Stimulated activated naive CD8-positive, alpha-beta T cell treated with anti-CD3 and anti-CD28 coated beads, Interleukin-15, Interleukin-2, amounts not matched to agents 100 ng/mL and 50 ng/mL, for 24 hours (primary cell): ENCODE measurements at regions not wholly inside any gene's neighbourhood (a gene's known extent, or its start where the extent isn't known, plus 50 kb on each side); places are given as distances from the start of the nearest gene placed in this dataset.
"Not testable (repeated sequence)": the region's sequence is repeated elsewhere in the genome, so short reads cannot be mapped to it uniquely, and the experiment has no call there.

ENCODE experiments used
- H3K27ac Mint-ChIP-seq: one replicate; pipeline ENCODE4 v1.8.0; 2021; ENCODE audit warnings: mild to moderate bottlenecking, mixed read lengths
- H3K27me3 Mint-ChIP-seq: one replicate; pipeline ENCODE4 v1.8.0; 2021; ENCODE audit warnings: mixed read lengths
- H3K36me3 Mint-ChIP-seq: one replicate; pipeline ENCODE4 v1.8.0; 2021; ENCODE audit warnings: low read depth, mixed read lengths
- H3K4me1 Mint-ChIP-seq: one replicate; pipeline ENCODE4 v1.8.0; 2021; ENCODE audit warnings: low read depth, mixed read lengths
- H3K4me3 Mint-ChIP-seq: one replicate; pipeline ENCODE4 v1.8.0; 2021; ENCODE audit warnings: mild to moderate bottlenecking, mixed read lengths
- H3K9me3 Mint-ChIP-seq: one replicate; pipeline ENCODE4 v1.8.0; 2021; ENCODE audit warnings: mixed read lengths

GRCh38 chr3:153405320-153405719, 243.3 kb downstream of the RAP2B start:
- not testable (repeated sequence) for H3K36me3 Mint-ChIP-seq, H3K9me3 Mint-ChIP-seq, H3K27me3 Mint-ChIP-seq, H3K4me3 Mint-ChIP-seq, H3K27ac Mint-ChIP-seq, H3K4me1 Mint-ChIP-seq

DNA sequence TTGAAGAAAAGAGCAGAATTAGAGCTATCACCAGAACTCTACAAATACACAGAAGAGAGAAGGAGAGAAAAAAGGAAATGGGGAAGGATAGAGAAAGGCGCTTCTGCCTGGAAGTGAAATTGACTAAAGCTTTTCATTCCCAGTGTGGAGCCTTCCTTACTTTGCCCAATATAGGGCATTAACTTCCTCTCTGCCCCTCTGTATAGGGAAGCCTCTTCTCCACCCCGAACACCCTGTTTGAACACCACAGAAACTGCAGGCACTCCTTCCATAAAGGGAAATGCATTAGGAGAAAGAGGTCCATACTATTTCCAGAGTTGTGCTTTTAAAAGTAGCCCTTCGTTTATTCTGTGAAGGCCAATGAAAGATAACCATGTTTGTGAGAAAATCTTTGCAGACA, 248.5 kb downstream of the RAP2B start:
- Mint-ChIP-seq H3K4me3 (no peak overlapping the region), H3K9me3 (no peaks in the 10 kb centered on the region), H3K4me1 (no peaks in the 10 kb centered on the region), H3K27ac (no peak overlapping the region), H3K27me3 (no peaks in the 10 kb centered on the region), H3K36me3 (no peaks in the 10 kb centered on the region)

DNA sequence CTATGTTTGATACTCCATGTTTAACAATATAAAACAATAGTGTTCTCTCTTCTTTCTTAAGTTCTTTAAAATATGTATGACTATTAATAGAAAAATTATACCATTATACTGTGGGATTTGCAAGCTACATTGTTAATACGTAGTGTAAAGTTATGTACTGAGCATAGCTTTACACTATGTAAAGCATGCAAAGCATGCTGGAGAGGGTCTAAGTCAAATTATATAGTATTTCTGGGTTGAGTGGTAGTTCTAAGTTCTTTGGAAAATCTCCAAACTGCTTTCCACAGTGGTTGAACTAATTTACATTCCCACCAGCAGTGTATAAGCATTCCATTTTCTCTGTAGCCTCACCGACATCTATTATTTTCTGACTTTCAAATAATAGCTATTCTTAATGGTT, 253.0 kb downstream of the RAP2B start:
- Mint-ChIP-seq H3K4me1 (no peaks in the 10 kb centered on the region), H3K36me3 (no peaks in the 10 kb centered on the region), H3K9me3 (peaks cover 11% of the 10 kb centered on the region), H3K27me3 (no peaks in the 10 kb centered on the region), H3K4me3 (no peak overlapping the region), H3K27ac (no peak overlapping the region)

DNA sequence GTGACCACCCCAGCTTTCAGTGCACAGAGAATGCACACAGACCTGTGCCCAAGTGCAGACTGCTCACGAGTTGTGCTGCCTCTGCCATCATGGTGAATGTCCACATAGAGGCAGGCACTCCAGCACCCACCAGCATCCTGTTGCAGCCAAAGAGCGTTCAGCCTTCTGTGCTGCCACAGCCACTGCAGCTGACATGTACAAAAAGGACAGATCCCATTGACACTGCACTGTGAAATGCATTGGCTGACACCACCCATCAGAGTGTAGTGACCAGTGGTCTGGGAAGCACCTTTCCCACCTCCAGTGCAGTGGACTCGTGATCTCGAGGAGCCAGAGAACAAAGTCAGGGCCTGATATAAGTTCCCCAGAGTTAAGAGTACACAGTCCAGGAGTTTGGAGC, 260.3 kb downstream of the RAP2B start:
- Mint-ChIP-seq H3K4me3 (no peak overlapping the region), H3K36me3 (peaks cover 5% of the 10 kb centered on the region), H3K4me1 (no peaks in the 10 kb centered on the region), H3K27ac (no peak overlapping the region), H3K9me3 (peaks cover 40% of the 10 kb centered on the region), H3K27me3 (peaks cover 3% of the 10 kb centered on the region)

- H3K36me3 Mint-ChIP-seq, H3K27ac Mint-ChIP-seq, H3K4me1 Mint-ChIP-seq, H3K27me3 Mint-ChIP-seq, H3K4me3 Mint-ChIP-seq: not testable (repeated sequence)
- H3K9me3 Mint-ChIP-seq: peaks cover 34% of the 10 kb centered on the region
Observed at GRCh38 chr3:153423820-153424219, 261.8 kb downstream of the RAP2B start.

DNA sequence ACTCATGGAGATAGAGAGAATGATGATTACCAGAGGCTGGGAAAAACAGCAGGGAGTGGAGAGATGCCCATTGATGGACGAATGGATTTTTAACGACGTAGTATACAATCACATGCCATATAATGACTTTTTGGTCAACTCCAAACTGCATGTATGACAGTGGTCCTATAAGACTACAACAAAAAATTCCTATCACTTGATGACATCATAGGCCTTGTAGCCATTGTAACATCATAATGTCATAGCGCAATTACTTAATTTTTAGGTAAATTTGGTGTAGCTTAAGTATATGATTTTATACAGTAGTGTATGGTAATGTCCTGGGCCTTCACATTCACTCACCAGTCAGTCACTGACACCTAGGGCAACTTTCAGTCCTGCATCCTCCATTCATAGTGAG, 264.3 kb downstream of the RAP2B start:
- Mint-ChIP-seq H3K4me3 (no peak overlapping the region), H3K4me1 (no peaks in the 10 kb centered on the region), H3K9me3 (peaks cover 24% of the 10 kb centered on the region), H3K36me3 (peaks cover 5% of the 10 kb centered on the region), H3K27me3 (peaks cover 3% of the 10 kb centered on the region), H3K27ac (no peak overlapping the region)

DNA sequence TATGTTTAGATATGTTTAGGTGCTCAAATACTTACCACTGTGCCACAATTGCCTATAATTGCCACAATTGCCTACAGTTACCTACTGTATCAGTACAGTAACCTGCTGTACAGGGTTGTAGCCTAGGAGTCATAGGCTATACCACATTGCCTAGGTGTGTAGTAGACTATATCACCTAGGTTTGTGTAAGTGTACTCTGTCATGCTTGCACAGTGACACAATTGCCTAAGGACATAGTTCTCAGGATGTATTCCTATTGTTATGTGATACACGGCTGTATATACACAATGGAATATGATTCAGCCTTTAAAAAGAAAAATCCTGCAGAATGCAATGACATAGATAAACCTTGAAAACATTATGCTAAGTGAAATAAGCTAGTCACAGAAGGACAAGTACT, 264.8 kb downstream of the RAP2B start:
- peaks cover 24% of the 10 kb centered on the region for H3K9me3 Mint-ChIP-seq

DNA sequence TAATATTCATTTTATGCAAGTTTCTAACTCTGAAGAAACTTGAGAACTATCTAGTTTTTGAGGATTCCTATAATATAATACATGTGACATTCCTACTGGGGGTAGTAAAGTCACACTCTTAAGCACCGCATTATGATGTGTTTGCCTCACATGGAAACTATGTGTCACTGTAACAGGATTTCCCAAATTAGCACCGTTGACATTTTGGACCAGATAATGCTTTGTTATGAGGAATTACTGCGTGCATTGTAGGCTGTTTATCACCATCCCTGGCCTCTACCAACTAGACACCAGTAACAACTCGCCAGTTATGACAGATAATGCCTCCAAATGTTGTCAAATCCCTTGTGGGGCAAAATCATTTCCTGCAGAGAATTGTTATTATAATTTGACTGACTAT, 267.8 kb downstream of the RAP2B start:
- Mint-ChIP-seq H3K9me3 (peaks cover 2% of the 10 kb centered on the region), H3K4me1 (no peaks in the 10 kb centered on the region), H3K4me3 (no peak overlapping the region), H3K27ac (no peak overlapping the region), H3K36me3 (no peaks in the 10 kb centered on the region), H3K27me3 (no peaks in the 10 kb centered on the region)

More for the DNA sequence above, 264.8 kb downstream of the RAP2B start:
- Mint-ChIP-seq H3K27ac (no peak overlapping the region), H3K4me1 (no peaks in the 10 kb centered on the region), H3K36me3 (peaks cover 5% of the 10 kb centered on the region), H3K27me3 (peaks cover 3% of the 10 kb centered on the region), H3K4me3 (no peak overlapping the region)

- Mint-ChIP-seq H3K9me3 (no peaks in the 10 kb centered on the region), H3K27me3 (no peaks in the 10 kb centered on the region), H3K4me1 (no peaks in the 10 kb centered on the region), H3K27ac (no peak overlapping the region), H3K4me3 (no peak overlapping the region), H3K36me3 (no peaks in the 10 kb centered on the region)
Observed at GRCh38 chr3:153431076-153431475, 269.1 kb downstream of the RAP2B start.

DNA sequence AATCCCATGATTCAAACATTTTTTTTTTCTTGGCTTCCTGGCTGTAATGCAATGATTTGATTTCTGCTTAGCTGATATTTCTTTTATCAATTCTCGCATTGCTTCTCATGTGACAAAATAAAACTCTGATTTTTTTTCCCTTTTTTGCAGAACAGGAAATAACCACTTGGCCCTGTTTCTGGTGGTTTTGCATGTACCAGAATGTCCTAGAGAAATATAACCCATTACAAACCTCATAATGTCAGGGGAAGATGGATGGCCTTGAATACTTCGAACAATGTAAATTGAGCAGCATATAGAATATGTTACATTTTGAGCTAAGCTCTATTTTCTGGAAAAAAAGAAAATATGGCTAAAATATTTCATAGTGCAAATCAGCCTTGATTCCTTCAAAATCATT, 275.6 kb downstream of the RAP2B start:
- Mint-ChIP-seq H3K4me1 (peaks cover 15% of the 10 kb centered on the region), H3K9me3 (no peaks in the 10 kb centered on the region), H3K27me3 (no peaks in the 10 kb centered on the region), H3K36me3 (no peaks in the 10 kb centered on the region), H3K4me3 (no peak overlapping the region), H3K27ac (no peak overlapping the region)

- Mint-ChIP-seq H3K9me3 (no peaks in the 10 kb centered on the region), H3K27me3 (no peaks in the 10 kb centered on the region), H3K27ac (no peak overlapping the region), H3K4me3 (no peak overlapping the region), H3K36me3 (no peaks in the 10 kb centered on the region), H3K4me1 (peaks cover 21% of the 10 kb centered on the region)
Observed at GRCh38 chr3:153438271-153438670, 276.2 kb downstream of the RAP2B start.

- no peak overlapping the region for H3K4me3 Mint-ChIP-seq
Observed at GRCh38 chr3:153439780-153440179, 277.8 kb downstream of the RAP2B start.

DNA sequence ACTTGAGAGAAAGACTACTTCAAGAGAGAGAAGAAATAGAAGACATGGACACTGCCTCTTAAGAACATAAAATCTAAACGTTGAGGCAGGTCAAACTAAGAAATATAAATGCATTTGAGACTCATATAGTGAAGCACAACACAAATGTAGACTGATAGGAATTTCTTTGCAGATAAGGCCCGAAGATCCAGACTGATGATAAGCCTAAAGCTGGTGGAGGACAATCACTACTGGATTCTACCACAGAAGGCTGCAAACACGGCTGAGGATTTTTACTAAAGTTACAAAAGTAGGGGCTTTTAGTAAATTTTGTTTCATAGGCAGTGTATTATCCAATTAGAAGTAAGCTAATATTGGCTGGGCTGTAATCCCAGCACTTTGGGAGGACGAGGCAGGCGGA, 278.3 kb downstream of the RAP2B start:
- H3K27me3 Mint-ChIP-seq: no peaks in the 10 kb centered on the region
- no peaks in the 10 kb centered on the region for H3K36me3 Mint-ChIP-seq
- H3K9me3 Mint-ChIP-seq: no peaks in the 10 kb centered on the region
- no peak overlapping the region for H3K27ac Mint-ChIP-seq
- peaks cover 21% of the 10 kb centered on the region for H3K4me1 Mint-ChIP-seq
- no peak overlapping the region for H3K4me3 Mint-ChIP-seq

More at GRCh38 chr3:153439780-153440179, 277.8 kb downstream of the RAP2B start:
- Mint-ChIP-seq H3K27me3 (no peaks in the 10 kb centered on the region), H3K36me3 (no peaks in the 10 kb centered on the region), H3K4me1 (peaks cover 21% of the 10 kb centered on the region), H3K9me3 (no peaks in the 10 kb centered on the region), H3K27ac (no peak overlapping the region)

DNA sequence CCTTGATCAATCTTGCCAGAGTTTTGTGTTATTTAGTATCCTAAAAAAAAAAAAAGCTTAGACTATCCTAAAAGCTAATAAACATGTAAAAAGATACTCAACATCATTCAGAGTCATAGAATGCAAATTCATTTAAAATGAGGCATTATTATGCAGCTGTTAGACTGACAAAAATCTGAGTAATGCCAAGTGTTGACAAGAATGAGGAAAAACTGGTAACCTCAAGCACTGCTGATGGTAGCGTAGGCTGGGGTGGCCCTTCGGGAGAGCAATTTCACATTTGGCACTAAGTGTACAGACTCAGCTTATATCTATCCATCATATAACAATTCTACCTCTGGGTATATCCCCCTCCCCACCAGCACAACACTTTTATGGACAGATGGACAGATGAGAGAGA, 280.4 kb downstream of the RAP2B start:
- H3K4me3 Mint-ChIP-seq: no peak overlapping the region
- H3K36me3 Mint-ChIP-seq: no peaks in the 10 kb centered on the region
- no peak overlapping the region for H3K27ac Mint-ChIP-seq
- H3K9me3 Mint-ChIP-seq: no peaks in the 10 kb centered on the region
- H3K4me1 Mint-ChIP-seq: peaks cover 19% of the 10 kb centered on the region
- no peaks in the 10 kb centered on the region for H3K27me3 Mint-ChIP-seq

DNA sequence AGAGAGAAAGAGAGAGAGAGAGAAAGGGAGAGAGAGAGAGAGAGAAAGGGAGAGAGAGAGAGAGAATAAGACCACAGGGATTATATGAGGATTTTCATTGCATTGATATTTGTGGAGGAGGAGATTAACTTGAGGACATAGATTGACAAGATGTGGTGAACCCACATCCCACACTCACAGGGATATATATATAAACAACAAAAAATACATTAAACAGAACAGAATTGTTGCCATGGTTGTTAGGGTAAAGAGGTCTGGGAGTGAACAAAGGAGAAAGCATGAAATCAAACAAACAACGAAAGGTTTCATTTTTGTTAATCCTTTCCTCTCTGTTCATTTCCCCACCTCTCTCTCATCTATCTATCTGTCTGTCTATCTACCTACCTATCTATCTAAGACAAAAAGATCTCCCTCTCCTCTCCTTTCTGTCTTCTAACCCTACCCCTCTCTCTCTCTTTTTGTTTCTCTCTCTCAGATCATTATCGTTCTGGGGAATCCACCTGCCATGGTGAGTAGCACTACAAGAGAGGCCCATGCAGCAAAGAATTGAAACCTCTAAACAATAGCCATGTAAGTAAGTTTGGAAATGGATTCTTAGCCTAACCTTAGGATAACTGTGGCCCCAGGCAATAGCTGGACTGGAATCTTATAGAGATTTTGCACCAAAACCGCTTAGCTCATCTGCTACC, 280.9 kb downstream of the RAP2B start:
- Mint-ChIP-seq H3K27me3 (no peaks in the 10 kb centered on the region), H3K4me1 (peaks cover 15% of the 10 kb centered on the region), H3K36me3 (no peaks in the 10 kb centered on the region), H3K4me3 (no peak overlapping the region), H3K27ac (no peak overlapping the region), H3K9me3 (no peaks in the 10 kb centered on the region)

DNA sequence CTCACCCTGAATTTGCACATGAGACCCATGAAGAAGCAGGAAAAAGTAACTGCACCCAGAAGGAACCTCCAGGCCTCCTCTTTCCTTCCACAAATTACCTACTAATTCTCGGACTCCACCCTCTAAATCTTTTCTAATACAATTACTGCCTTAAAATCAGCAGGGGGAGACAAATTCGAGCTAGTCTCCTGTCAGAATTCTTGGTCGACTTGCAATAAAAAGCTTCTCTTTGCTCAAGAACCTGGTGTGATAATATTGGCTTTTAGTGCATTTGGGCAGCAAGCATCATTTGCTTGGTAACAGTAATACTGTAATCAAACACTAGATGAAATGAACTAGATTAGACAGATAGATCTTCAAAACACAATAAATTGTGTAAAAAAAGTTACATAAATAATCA, 281.9 kb downstream of the RAP2B start:
- H3K4me1 Mint-ChIP-seq: peaks cover 10% of the 10 kb centered on the region
- H3K36me3 Mint-ChIP-seq: no peaks in the 10 kb centered on the region
- no peak overlapping the region for H3K27ac Mint-ChIP-seq
- no peaks in the 10 kb centered on the region for H3K9me3 Mint-ChIP-seq
- no peak overlapping the region for H3K4me3 Mint-ChIP-seq
- H3K27me3 Mint-ChIP-seq: no peaks in the 10 kb centered on the region
